Lung (tissue), 11 donors: ENCODE measurements at regions not wholly inside any gene's neighbourhood (a gene's known extent, or its start where the extent isn't known, plus 50 kb on each side); places are given as distances from the start of the nearest gene placed in this dataset.

Experiments
- ATAC-seq: fragments of 200-7000 bp; cut with Tn5 transposase; one replicate; pipeline ENCODE4 v1.9.1; 2020; ENCODE audit warnings: moderate number of reproducible peaks; ENCODE audit not compliant: insufficient read depth, low FRiP score
- DNase-seq, 3 donors: peaks; one replicate each; pipeline ENCODE4 v3.0.0-alpha.2; 2013 to 2017
- H3K27ac ChIP-seq, 2 donors: one replicate each; pipeline ENCODE4 v1.5.1; 2013; ENCODE audit warnings: mild to moderate bottlenecking in 2 of 2, moderate library complexity in 2 of 2, control low read depth in 1 of 2, inconsistent platforms in 1 of 2, low read depth in 1 of 2, low read length in 1 of 2
- H3K27me3 ChIP-seq, 3 donors: one replicate each; pipeline ENCODE4 v1.5.1; 2013; ENCODE audit warnings: low read length in 2 of 3; ENCODE audit not compliant: control insufficient read depth in 3 of 3, insufficient read depth in 3 of 3
- H3K36me3 ChIP-seq, 4 donors: one replicate each; pipeline ENCODE4 v1.5.1; 2013; ENCODE audit warnings: low read length in 4 of 4, mild to moderate bottlenecking in 1 of 4, moderate library complexity in 1 of 4; ENCODE audit not compliant: control insufficient read depth in 4 of 4, insufficient read depth in 4 of 4
- H3K4me1 ChIP-seq, 5 donors: one replicate each; pipeline ENCODE4 v1.5.1; 2013; ENCODE audit warnings: low read length in 5 of 5, mild to moderate bottlenecking in 2 of 5, moderate library complexity in 1 of 5; ENCODE audit not compliant: control insufficient read depth in 5 of 5, insufficient read depth in 5 of 5
- H3K4me3 ChIP-seq: one replicate; pipeline ENCODE4 v1.5.1; 2013; ENCODE audit warnings: mild to moderate bottlenecking, control low read depth, moderate library complexity
- H3K9ac ChIP-seq, 2 donors: one replicate each; pipeline ENCODE4 v1.5.1; 2013; ENCODE audit warnings: low read length in 2 of 2, control low read depth in 1 of 2; ENCODE audit not compliant: insufficient read depth in 1 of 2
- H3K9me3 ChIP-seq, 4 donors: one replicate each; pipeline ENCODE4 v1.5.1; 2013; ENCODE audit warnings: low read length in 3 of 4, mild to moderate bottlenecking in 1 of 4, moderate library complexity in 1 of 4; ENCODE audit not compliant: control insufficient read depth in 4 of 4, insufficient read depth in 3 of 4
- CTCF ChIP-seq: IDR thresholded peaks from 2 replicates; pipeline ENCODE4 v1.5.1; 2012; ENCODE audit warnings: mild to moderate bottlenecking; ENCODE audit errors: control extremely low read depth, extremely low read depth
- WGBS, 2 donors: extraction: QIAGEN DNeasy Blood & Tissue Kit; methylation state at CpG; one replicate each; pipeline ENCODE4 v1.1.7; 2013; 5-methylcytosine and 5-hydroxymethylcytosine counted together
- donor health status: control.
- donor health status: control.
- donor health status: Bipolar disorder and iron deficiency.
- donor health status: healthy.
- donor health status: DM: yes; HTN: yes; CAD: no.

GRCh38 chr14:30227876-30228275, 300.2 kb upstream of the PRKD1 start:
- ATAC-seq (no peak), DNase-seq (peak in 1 of 3 donors; percentile 17)
- 38 to 62% methylated on average over 2 of the region's 2 CpGs for whole genome bisulfite sequencing, 2 donors

GRCh38 chr14:30230719-30231118, 303.1 kb upstream of the PRKD1 start:
- 94 to 96% methylated on average over 3 of the region's 3 CpGs for WGBS, 2 donors
- Histone ChIP-seq H3K27ac (no peak overlapping the region), H3K27me3 (no peaks in the 10 kb centered on the region), H3K4me3 (no peak overlapping the region), H3K4me1 (peaks cover 0 to 4% (median 0%) of the 10 kb centered on the region in 5 donors), H3K9ac (no peak overlapping the region), H3K9me3 (no peaks in the 10 kb centered on the region), H3K36me3 (no peaks in the 10 kb centered on the region)
- TF ChIP-seq CTCF, result no peak
- DNase-seq (no peak), ATAC-seq (no peak)

More at GRCh38 chr14:30227876-30228275, 300.2 kb upstream of the PRKD1 start:
- Histone ChIP-seq H3K4me1 (peaks cover 0 to 4% (median 3%) of the 10 kb centered on the region in 5 donors), H3K27me3 (no peaks in the 10 kb centered on the region), H3K27ac (no peak overlapping the region), H3K4me3 (no peak overlapping the region), H3K36me3 (no peaks in the 10 kb centered on the region), H3K9me3 (no peaks in the 10 kb centered on the region), H3K9ac (no peak overlapping the region)
- TF ChIP-seq CTCF, result no peak

GRCh38 chr14:30234966-30235365, 307.3 kb upstream of the PRKD1 start:
- no peak for TF ChIP-seq CTCF
- DNase-seq (no peak), ATAC-seq (no peak)
- 92 to 94% methylated on average over 1 of the region's 1 CpG for WGBS, 2 donors
- H3K4me1 ChIP-seq, result no peaks in the 10 kb centered on the region
- H3K27ac ChIP-seq, result no peak overlapping the region
- peaks cover 0 to 3% (median 0%) of the 10 kb centered on the region in 4 donors for H3K9me3 ChIP-seq
- H3K27me3 ChIP-seq, result no peaks in the 10 kb centered on the region
- H3K9ac ChIP-seq, result no peak overlapping the region
- H3K4me3 ChIP-seq, result no peak overlapping the region
- no peaks in the 10 kb centered on the region for H3K36me3 ChIP-seq

GRCh38 chr14:30235485-30235884, 307.8 kb upstream of the PRKD1 start:
- H3K27ac ChIP-seq, result no peak overlapping the region
- H3K4me1 ChIP-seq, result no peaks in the 10 kb centered on the region
- TF ChIP-seq CTCF, result no peak
- H3K9me3 ChIP-seq, result peaks cover 0 to 3% (median 0%) of the 10 kb centered on the region in 4 donors
- no peak overlapping the region for H3K9ac ChIP-seq
- no peaks in the 10 kb centered on the region for H3K36me3 ChIP-seq
- DNase-seq (no peak), ATAC-seq (no peak)
- no peaks in the 10 kb centered on the region for H3K27me3 ChIP-seq
- no peak overlapping the region for H3K4me3 ChIP-seq
- 77 to 78% methylated on average over 2 of the region's 2 CpGs for WGBS, 2 donors
